GM12878 (cell line): ENCODE measurements at regions not wholly inside any gene's neighbourhood (a gene's known extent, or its start where the extent isn't known, plus 50 kb on each side); places are given as distances from the start of the nearest gene placed in this dataset.

Experiments used
- ATAC-seq: fragments of 200-7000 bp; cut with Tn5 transposase; 3 replicates; pipeline ENCODE4 v1.9.1; 2020; ENCODE audit warnings: mild to moderate bottlenecking, moderate library complexity
- BruUV-seq: library from RNA; stranded (reverse); fragments of 400-500 nt; replicated peaks from 2 replicates; lab custom pipeline; 2021; lab: Mats Ljungman, UMichigan
- CTCF ChIA-PET: fragments of 300-600 bp; sonication (Branson Sonifier 250); formaldehyde crosslinking; extraction: SDS; loops from one replicate; lab custom pipeline; 2021; ENCODE audit warnings: inconsistent platforms; lab: Yijun Ruan, JAX
- POLR2A ChIA-PET: fragments of 350-600 bp; formaldehyde crosslinking; extraction: SDS; loops from one replicate; lab custom pipeline; 2021; ENCODE audit warnings: inconsistent platforms; lab: Charles Lee
- RAD21 ChIA-PET: fragments of 300-600 bp; sonication (Branson Sonifier 250); formaldehyde crosslinking; loops from one replicate; lab custom pipeline; 2023; ENCODE audit warnings: antibody characterized with exemption; ENCODE audit not compliant: unreplicated experiment; lab: Charles Lee
- SMC1A ChIA-PET: fragments of 300-600 bp; sonication (Branson Sonifier 250); formaldehyde crosslinking; loops from one replicate; lab custom pipeline; 2023; ENCODE audit not compliant: unreplicated experiment, uncharacterized antibody; lab: Charles Lee
- DNase-seq: peaks from one replicate; pipeline ENCODE4 v3.0.0-alpha.2; 2011; ENCODE audit warnings: low read depth, low spot score
- FAIRE-seq: peaks from 3 replicates; lab custom pipeline; 2011; peaks lifted over from hg19 to GRCh38; lab: Jason Lieb, UNC
- H2AFZ ChIP-seq: 2 replicates; pipeline ENCODE4 v1.6.0; 2011; ENCODE audit warnings: low read depth, low read length, control low read depth; ENCODE audit not compliant: control insufficient read depth
- H3K27ac ChIP-seq: 2 replicates; pipeline ENCODE4 v1.5.1; 2011; ENCODE audit warnings: control low read depth; ENCODE audit not compliant: control insufficient read depth, insufficient read depth
- H3K27me3 ChIP-seq, 2 experiments: replicated peaks in 1 of 2; 2 replicates each; pipeline versions ENCODE4 v1.6.0 to v1.6.1; 2011; ENCODE audit warnings: low read length in 1 of 2; ENCODE audit not compliant: control insufficient read depth in 2 of 2, insufficient read depth in 2 of 2
- H3K36me3 ChIP-seq, 2 experiments: 2 replicates each; pipeline ENCODE4 v1.5.1; 2011; ENCODE audit warnings: low read length in 1 of 2; ENCODE audit not compliant: control insufficient read depth in 2 of 2, insufficient read depth in 2 of 2
- H3K4me1 ChIP-seq: 2 replicates; pipeline ENCODE4 v1.6.1; 2011; ENCODE audit warnings: mild to moderate bottlenecking, low read length, moderate library complexity, mixed read lengths; ENCODE audit not compliant: control insufficient read depth, insufficient read depth
- H3K4me2 ChIP-seq: 2 replicates; pipeline ENCODE4 v1.6.0; 2011; ENCODE audit warnings: control low read depth; ENCODE audit not compliant: control insufficient read depth, insufficient read depth
- H3K4me3 ChIP-seq: fragments of 200-600 bp; sonication (generic); 2 replicates; pipeline ENCODE4 v1.5.1; 2016
- H3K79me2 ChIP-seq: 2 replicates; pipeline ENCODE4 v1.6.0; 2011; ENCODE audit warnings: low read length; ENCODE audit not compliant: control insufficient read depth, insufficient read depth
- H3K9ac ChIP-seq: 2 replicates; pipeline ENCODE4 v1.8.0; 2011; ENCODE audit warnings: low read length, control low read depth, mixed read lengths; ENCODE audit not compliant: control insufficient read depth, insufficient read depth
- H3K9me3 ChIP-seq: replicated peaks from 3 replicates; pipeline ENCODE4 v1.5.1; 2011; ENCODE audit warnings: mild to moderate bottlenecking, low read length; ENCODE audit not compliant: control insufficient read depth, insufficient read depth
- H4K20me1 ChIP-seq: 2 replicates; pipeline ENCODE4 v1.6.0; 2011; ENCODE audit not compliant: control insufficient read depth, insufficient read depth
- BCL3 ChIP-seq: IDR thresholded peaks from 2 replicates; pipeline ENCODE4 v1.6.1; 2011; ENCODE audit warnings: borderline replicate concordance, low read depth, mild to moderate bottlenecking, moderate library complexity, low read length; ENCODE audit not compliant: insufficient read depth, poor library complexity, severe bottlenecking
- BRCA1 ChIP-seq: IDR thresholded peaks from 2 replicates; pipeline ENCODE4 v1.6.1; 2011; ENCODE audit warnings: low read depth, low read length, improper control_type of control experiment
- PKNOX1 ChIP-seq: fragments of 450-650 bp; IDR thresholded peaks from 2 replicates; pipeline ENCODE4 v1.6.1; 2016; ENCODE audit warnings: mild to moderate bottlenecking
- USF2 ChIP-seq: IDR thresholded peaks from 2 replicates; pipeline ENCODE4 v1.6.1; 2011; ENCODE audit warnings: low read depth, low read length, improper control_type of control experiment, borderline replicate concordance
- ZNF217 ChIP-seq: fragments of 450-650 bp; IDR thresholded peaks from 2 replicates; pipeline ENCODE4 v1.6.1; 2017; ENCODE audit warnings: antibody characterized with exemption, mild to moderate bottlenecking
- ZNF274 ChIP-seq: IDR thresholded peaks from one replicate; pipeline ENCODE4 v1.8.0; 2011; ENCODE audit not compliant: insufficient read length, insufficient read depth
- WGBS: methylation state at CpG from one replicate; pipeline ENCODE4 v1.1.6; 2016; ENCODE audit warnings: low lambda C conversion rate; ENCODE audit not compliant: insufficient replicate concordance, insufficient coverage; ENCODE audit errors: missing lambda C conversion rate; 5-methylcytosine and 5-hydroxymethylcytosine counted together
- in situ Hi-C: fragments of 300-500 bp; cut with MboI; formaldehyde crosslinking; loops from 9 replicates; pipeline ENCODE4 v1.14.3; 2018; ENCODE audit warnings: mixed read lengths
- intact Hi-C: fragments of 100-400 bp; cut with micrococcal nuclease; formaldehyde crosslinking; loops from one replicate; pipeline ENCODE4 v1.14.2; 2022; ENCODE audit not compliant: unreplicated experiment

- Histone ChIP-seq H3K9ac (no peak overlapping the region), H3K27me3 (no peaks in the 10 kb centered on the region; a peak in 1 of 4 replicates), H3K4me1 (no peaks in the 10 kb centered on the region), H3K79me2 (no peaks in the 10 kb centered on the region), H3K4me2 (no peak overlapping the region), H3K9me3 (no peaks in the 10 kb centered on the region), H4K20me1 (no peaks in the 10 kb centered on the region), H3K36me3 (no peaks in the 10 kb centered on the region), H3K27ac (no peak overlapping the region), H2AFZ (no peak overlapping the region), H3K4me3 (no peak overlapping the region)
- FAIRE-seq, result no peak
- intact Hi-C loops (no loop called here), in situ Hi-C loops (no loop called here)
- BruUV-seq, result no TSS peak
- RAD21 ChIA-PET, result no interaction called here
- no peak for DNase-seq
- TF ChIP-seq PKNOX1, result no peak
- TF ChIP-seq BCL3, result no peak
- TF ChIP-seq ZNF217, result no peak
- no peak for TF ChIP-seq ZNF274
- TF ChIP-seq USF2, result no peak
- TF ChIP-seq BRCA1, result no peak
- CTCF ChIA-PET, result no interaction called here
- 0% methylated on average over 4 of the region's 4 CpGs for WGBS
- POLR2A ChIA-PET, result no interaction called here
- SMC1A ChIA-PET, result no interaction called here
- no peak for ATAC-seq
Observed at GRCh38 chr20:10137032-10137431, 81.6 kb upstream of the SNAP25 start.
